LNCaP clone FGC (cell line): ENCODE measurements at regions not wholly inside any gene's neighbourhood (a gene's known extent, or its start where the extent isn't known, plus 50 kb on each side); places are given as distances from the start of the nearest gene placed in this dataset.

Experiments used
- DNase-seq: peaks from one replicate; pipeline ENCODE4 v3.0.0-alpha.2; 2011; ENCODE audit warnings: low read depth
- H3K4me3 ChIP-seq: 2 replicates; pipeline ENCODE4 v1.5.1; 2011; ENCODE audit warnings: mild to moderate bottlenecking, low read depth, low read length, control low read depth
- TF ChIP-seq, protein P1 (sequence below): IDR thresholded peaks from 2 replicates; pipeline ENCODE4 v1.5.1; 2012; ENCODE audit warnings: mild to moderate bottlenecking; ENCODE audit not compliant: control insufficient read depth, insufficient read depth; ENCODE audit errors: extremely low read depth

GRCh38 chr5:104987074-104987473 is 1424.5 kb upstream of the NUDT12 start:
- no peak for DNase-seq
- TF ChIP-seq, protein P1, sequence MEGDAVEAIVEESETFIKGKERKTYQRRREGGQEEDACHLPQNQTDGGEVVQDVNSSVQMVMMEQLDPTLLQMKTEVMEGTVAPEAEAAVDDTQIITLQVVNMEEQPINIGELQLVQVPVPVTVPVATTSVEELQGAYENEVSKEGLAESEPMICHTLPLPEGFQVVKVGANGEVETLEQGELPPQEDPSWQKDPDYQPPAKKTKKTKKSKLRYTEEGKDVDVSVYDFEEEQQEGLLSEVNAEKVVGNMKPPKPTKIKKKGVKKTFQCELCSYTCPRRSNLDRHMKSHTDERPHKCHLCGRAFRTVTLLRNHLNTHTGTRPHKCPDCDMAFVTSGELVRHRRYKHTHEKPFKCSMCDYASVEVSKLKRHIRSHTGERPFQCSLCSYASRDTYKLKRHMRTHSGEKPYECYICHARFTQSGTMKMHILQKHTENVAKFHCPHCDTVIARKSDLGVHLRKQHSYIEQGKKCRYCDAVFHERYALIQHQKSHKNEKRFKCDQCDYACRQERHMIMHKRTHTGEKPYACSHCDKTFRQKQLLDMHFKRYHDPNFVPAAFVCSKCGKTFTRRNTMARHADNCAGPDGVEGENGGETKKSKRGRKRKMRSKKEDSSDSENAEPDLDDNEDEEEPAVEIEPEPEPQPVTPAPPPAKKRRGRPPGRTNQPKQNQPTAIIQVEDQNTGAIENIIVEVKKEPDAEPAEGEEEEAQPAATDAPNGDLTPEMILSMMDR, result no peak
- H3K4me3 ChIP-seq, result no peak overlapping the region

- H3K4me3 ChIP-seq, result no peak overlapping the region
- TF ChIP-seq, protein P1, result no peak
- peak; percentile 15 for DNase-seq
Observed at GRCh38 chr5:104977529-104977928, 1414.9 kb upstream of the NUDT12 start.

GRCh38 chr5:104967806-104968410 is 1405.3 kb upstream of the NUDT12 start:
- H3K4me3 ChIP-seq, result no peak overlapping the region
- TF ChIP-seq, protein P1, result no peak
- no peak for DNase-seq

GRCh38 chr5:104965006-104965405 is 1402.4 kb upstream of the NUDT12 start:
- no peak overlapping the region for H3K4me3 ChIP-seq
- TF ChIP-seq, protein P1, result no peak
- no peak for DNase-seq

- TF ChIP-seq, protein P1, result no peak
- no peak overlapping the region for H3K4me3 ChIP-seq
- no peak for DNase-seq
Observed at GRCh38 chr5:104955479-104955878, 1392.9 kb upstream of the NUDT12 start.

DNA sequence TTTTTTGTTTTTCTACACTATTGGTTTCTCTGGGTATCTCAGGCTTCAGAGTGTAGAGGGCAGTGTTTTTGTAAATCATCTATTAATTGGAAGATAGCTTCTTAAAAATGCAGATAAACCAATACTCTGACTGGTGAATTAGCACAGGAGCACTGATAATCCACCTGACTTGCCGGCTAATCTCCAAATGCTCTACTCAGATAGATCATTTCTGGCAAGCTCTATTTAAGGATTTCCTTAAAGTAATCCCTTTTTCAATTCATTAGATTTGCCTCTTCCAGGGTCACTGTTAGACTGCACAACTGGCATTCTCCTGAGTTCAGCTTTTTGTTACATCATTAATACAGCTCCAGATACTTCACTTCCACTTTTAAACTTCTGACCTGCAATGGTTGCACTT is 1390.3 kb upstream of the NUDT12 start:
- DNase-seq, result no peak
- TF ChIP-seq, protein P1, result no peak
- no peak overlapping the region for H3K4me3 ChIP-seq

DNA sequence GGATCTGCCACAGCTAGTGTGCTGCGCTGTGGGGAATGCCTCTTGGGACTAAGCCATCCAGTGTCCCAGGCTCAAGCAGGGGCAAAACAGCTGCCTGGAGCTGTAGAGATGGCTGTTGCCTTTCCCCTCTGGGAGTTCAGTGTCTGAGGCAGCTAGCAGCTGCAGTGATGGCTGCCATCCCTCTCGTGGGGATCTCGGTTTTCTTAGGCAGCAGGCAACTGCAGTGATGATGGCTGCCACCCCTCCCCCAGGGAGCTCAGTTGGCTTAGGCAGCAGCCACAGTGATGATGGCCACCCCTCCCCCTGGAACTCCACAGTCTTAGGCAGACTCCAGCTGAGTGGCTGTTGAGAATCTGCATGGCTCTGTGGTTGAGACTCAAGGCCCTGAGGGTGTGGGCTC is 1389.2 kb upstream of the NUDT12 start:
- TF ChIP-seq, protein P1, result no peak
- DNase-seq, result no peak
- no peak overlapping the region for H3K4me3 ChIP-seq
